HG03432 (cell line): ENCODE measurements at regions not wholly inside any gene's neighbourhood (a gene's known extent, or its start where the extent isn't known, plus 50 kb on each side); places are given as distances from the start of the nearest gene placed in this dataset.

ENCODE experiments used
- ATAC-seq: cut with Tn5 transposase; IDR thresholded peaks from one replicate; pipeline ENCODE4 v1.9.1; 2021; ENCODE audit warnings: mild to moderate bottlenecking, moderate library complexity; ENCODE audit not compliant: unreplicated experiment

DNA sequence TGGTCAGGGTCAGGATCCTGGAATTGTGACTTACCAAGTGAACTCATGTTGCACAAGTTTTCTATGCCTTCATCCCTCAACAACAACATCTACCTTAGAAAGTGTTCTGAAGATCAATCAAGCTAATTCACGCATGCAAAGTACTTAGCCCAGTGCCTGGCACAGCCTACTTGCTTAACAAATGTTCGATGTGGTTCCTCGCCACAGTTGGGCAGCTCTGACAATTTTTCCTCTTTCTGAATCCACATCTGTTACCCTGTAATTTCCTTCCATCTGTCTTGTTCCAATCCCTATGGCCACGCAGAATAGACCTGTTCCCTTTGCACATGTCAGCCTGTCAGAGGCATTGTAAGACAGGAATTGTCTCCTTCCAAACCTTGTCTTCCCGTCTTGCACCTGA, 1415.2 kb downstream of the TBC1D22A start:
- no peak for ATAC-seq

DNA sequence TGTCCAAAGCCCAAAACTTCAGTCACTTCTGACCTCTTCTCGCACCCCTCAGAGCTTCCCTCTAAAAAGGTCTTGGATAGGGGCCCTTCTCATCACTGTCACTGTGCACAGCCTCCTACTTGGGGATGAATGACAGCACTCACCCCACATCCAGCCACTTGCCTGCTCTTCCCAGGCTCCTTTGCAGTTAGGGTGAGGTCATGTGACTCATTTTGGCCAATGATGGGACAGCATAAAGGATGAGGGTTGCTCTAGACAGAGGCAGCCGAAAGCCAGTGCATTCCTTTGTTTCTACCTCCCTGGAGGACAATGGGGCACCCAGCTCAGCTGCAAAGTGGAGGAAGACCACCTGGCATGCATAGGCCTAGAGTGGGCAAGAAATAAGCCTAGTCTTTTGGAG, 1413.3 kb downstream of the TBC1D22A start:
- no peak for ATAC-seq

DNA sequence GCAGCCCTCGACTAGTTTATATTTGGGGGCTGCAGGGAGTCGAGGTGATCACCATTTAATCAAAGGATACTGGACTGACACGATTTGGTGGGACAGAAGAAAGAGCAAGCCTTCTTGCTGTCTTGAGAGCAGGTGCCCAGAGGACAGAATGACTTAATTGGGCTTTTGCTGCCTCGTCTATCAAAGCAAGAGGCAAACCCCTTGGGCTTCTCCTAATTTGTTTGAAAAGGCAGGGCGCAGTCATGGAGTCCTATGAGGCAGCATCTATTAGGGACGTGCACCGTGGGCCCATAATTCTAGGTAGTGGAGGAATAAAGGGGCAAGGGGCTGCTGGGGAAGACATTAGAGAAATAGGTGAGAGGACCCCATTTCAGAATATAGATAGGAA, 1411.3 kb downstream of the TBC1D22A start:
- no peak for ATAC-seq

DNA sequence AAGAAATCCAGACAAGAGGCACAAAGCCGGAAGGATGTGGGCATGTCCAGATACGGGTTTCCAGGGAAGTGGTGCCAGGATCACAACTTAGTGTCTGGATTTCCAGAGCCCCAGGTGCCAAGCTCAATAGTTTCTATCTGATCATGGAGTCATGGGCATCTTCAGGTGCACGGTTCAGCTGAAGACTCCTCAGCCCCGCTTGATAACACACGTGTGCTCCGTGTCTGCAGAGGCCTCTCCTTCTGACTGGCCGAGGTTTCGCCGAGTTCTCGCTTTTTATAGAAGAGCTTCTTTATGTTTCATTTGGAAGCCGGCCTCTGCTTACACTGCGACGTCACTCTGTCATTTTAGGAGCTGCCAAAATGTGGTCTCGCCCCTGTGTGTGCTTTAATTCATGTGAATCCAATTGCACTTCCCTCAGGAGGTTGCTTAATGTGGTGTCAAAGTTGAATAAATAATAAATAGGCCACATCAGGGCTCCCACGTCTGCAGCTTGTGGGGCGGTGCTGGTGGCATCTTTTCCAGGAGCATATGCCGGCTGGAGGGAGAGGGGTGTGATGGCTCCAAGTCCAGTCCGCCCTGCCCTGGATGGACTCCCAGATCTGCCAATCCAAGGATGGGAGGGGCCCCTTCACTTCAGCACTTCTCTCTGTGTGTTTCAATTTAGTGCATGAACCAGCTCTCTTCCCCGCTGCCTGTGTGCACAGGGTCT, 1410.8 kb downstream of the TBC1D22A start:
- no peak for ATAC-seq

DNA sequence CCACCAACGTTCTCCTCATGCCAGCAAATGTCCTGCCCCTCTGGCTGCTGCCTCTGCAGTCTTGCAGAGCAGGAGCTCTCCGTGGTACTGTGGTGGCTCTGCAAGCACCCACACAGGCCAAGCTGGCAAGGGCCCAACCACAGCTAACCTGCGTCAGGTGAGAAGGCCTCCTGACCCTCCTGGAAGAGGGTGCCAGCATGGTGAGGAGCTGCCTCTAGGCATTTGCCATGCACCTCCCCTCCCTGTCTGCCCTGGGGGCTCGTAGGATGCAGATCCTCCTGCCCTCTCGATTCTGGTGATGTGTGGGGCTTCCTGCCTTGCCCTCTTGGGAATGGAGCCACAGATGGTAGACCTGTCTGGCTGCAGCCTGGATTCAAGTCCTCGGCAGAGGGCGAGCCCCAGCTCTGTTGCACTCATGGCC, 1408.8 kb downstream of the TBC1D22A start:
- ATAC-seq, result no peak

DNA sequence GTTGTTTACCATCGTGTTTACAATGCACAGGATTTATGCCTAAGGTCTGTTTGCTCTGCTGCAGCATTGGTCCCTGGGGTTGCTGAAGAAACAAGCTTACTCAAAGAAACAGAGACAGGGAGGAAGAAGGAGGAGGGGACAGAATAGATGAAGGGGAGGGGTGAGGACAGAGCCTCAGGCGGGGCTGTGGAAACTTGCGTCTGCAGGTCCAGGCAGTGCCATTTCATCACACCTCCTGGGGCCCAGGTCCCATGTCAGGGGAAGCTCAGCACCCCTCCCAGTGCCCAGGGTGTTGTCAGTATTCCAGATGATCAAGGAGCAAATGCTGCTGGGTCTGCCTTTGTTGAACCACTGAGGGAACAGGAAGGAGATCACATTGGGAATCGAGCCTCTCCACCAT, 1406.8 kb downstream of the TBC1D22A start:
- ATAC-seq, result no peak

DNA sequence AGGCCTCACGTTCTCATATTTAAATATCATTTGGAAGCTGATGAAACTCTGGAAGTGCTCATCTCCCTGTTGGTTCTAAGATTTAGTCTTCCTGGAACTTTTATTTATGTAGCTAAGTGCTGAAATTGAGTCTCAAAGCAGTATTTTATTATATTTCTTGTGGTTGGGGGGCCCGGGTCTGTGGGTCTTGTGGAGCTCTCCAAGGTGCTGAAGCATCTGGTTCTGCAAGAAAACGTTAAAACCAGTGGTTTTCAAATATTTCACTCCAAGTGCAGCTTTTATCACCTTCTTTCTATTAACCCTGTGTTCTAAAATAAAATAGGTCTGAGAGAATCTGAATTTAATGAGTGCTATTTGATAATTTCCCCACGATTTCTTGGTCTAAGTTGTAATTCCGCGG, 1404.8 kb downstream of the TBC1D22A start:
- ATAC-seq, result no peak

DNA sequence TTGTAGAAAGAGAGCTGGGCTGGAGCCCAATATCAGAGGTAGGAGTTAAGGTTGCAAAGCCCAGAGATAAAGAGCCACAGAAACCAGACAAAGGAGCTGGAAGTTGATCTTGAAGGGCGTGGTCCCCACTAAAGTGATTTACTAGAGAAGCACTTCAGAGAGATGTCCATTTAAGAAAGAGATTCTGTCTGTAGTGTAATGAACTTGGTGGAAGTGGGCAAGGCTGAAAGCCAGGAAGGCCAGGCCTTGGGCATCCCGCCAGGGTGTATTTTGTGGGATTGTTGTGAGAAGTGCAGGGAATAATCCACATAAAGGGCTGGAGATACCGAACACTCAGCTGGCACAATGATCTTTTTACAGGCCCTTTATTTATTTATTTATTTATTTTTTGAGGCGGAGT, 1398.8 kb downstream of the TBC1D22A start:
- no peak for ATAC-seq

DNA sequence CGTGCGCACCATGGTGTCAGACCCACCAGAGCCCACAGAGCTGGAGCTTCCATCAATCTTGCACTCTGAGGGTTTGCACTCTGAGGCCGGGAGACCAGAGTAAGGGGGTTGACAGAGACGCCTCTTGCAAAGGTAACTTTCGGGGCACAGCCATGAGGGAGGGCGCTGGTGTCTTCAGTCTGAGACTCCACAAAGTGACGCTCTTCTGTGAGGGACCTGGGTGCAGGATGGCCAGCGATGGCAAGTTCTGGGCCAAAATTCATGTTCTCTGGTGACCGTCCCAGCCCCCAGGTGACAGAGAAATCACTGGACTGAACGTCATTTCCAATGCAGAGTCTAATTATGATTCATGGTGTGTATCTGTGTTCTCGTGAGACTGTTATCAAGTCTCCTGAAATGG, 1395.2 kb downstream of the TBC1D22A start:
- no peak for ATAC-seq

DNA sequence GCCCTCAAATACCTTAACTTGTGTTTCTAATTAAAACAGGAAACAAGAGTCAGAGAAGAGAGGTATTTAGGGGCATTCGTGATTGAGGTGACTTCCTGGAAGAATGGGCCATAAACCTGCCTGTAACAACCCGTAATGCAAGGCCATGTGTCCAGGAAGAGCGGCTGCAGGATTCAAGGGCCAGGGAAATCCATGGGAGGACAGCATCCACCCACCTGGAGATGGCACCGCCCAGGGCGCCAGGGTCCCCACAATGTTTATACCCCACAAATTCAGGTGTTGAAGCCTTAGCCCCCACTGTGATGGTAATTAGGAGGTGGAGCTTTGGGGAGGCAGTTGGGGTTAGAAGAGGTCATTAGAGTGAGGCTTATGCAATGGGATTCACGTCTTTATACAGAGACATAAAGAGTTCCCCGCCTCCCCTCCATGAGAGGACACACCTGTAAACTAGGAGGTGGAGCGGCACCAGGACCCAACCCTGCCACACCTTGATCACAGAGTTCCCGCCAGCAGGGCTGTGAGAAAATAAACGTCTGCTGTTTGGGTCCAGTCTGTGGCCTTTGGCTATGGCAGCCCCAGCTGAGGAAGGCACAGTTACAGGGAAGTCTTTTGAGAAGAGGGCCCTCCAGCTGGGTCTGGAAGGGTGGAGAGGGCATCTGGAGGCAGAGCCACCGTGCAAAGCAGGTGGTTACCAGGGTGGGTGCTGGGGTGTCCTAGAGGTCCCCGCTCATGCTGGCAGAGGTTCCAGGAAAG, 1394.3 kb downstream of the TBC1D22A start:
- ATAC-seq, result no peak

DNA sequence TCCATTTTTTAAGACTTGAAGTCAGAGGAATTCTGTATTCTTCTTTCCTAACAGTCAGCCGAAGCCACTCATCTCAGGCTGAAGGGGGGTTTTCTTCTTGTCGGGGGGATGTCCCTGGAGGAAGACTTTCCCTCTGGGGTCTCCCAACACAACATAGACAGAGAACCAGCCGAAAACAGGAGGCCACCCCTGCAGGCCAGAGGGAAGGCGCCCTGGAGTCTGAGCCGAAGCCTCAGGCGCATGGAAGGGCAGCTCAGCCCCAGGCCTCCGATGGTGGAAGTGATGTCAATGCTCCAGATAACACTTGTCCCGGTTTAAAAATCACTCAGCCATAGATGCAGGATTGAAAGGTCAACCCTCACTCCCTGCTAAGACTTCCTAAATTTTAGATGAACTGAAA, 1393.0 kb downstream of the TBC1D22A start:
- ATAC-seq, result no peak

DNA sequence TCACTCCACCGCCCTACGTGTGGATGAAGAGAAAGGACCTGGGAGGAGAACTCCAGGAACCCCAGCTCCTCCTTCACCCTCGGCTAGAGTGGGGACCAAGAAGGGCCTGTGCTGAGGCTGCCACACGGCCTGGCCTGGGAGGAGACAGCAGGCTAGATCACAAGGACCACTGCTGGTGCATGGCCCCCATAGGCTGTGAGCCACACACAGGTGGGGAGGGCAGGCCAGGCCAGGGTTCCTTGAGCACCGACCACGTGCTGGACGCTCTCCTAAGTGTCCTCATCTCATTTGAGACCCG, 1392.4 kb downstream of the TBC1D22A start:
- no peak for ATAC-seq

DNA sequence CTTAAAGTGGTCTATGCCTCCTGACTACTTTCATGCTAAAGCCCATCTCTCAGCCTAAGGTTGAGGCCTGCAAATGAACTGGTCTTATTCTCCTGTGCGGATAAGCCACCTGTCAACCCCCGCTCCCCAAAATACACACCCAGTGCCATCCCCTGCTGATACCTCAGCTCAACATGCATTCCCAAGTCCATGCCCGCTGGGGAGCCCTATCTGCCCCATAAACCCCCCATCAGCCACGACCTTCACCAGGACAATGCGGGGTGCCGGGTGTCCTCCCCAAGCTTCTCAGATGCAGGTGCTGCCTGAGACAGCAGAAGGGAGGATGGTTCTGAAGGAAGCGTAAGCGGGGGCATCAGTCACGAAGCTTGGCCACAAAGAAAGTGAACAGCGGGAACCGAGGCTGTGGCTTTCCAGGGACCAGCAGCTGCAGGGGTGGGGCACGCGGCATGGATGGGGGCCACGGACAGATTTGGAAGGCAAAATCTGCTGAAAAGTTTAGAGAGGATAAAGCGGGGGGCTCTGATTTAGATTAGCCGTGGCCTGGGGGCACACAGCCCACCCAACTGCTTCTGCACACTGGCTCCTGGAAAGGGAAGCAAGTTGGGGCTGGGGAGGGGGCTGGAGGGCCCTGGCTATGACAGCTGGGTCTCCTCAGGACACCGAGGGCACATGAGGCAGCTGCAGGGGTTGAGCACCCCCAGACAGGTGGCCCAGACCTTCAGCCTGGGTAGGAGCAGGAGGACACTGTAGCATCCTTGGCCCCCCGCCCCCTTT, 1391.9 kb downstream of the TBC1D22A start:
- ATAC-seq, result no peak

DNA sequence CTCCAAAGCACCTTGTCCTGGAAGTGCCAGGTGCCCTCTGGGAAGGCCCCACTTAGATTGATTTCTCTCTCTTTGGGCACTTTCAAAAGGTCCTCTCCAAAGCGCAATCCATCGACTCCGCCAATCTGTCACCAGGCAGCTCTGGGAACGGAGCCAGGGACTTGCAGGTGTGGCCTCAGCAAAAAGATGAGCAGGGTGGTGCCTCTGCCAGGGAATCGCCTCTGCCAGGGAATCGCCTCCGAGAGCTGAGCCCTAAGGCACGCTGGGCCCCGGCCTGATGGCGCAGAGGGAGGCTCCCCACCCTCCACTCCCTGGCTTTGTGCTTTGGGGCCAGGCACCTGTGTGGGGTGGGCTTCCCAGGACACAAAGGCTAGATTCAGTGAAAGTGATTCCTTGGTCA, 1391.3 kb downstream of the TBC1D22A start:
- no peak for ATAC-seq

DNA sequence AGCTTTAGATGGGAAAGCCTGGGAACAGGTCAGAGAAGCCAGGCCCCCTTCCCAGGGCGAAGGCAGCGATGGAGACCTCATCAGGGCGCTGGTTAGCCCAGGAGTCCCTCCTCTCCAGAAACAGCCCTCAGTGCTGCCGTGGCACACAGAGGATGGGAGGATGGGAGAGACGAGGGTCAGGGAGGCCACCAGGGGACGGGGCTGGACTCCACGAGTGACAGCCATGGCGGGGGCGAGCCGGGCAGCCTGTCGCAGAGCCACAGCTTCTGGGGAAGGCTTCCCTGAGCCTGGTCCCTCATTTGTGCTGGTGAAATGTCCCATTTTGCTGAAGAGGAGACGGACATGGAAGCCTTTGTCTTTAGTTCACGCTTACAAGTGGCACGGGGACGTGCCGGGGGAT, 1390.5 kb downstream of the TBC1D22A start:
- no peak for ATAC-seq

DNA sequence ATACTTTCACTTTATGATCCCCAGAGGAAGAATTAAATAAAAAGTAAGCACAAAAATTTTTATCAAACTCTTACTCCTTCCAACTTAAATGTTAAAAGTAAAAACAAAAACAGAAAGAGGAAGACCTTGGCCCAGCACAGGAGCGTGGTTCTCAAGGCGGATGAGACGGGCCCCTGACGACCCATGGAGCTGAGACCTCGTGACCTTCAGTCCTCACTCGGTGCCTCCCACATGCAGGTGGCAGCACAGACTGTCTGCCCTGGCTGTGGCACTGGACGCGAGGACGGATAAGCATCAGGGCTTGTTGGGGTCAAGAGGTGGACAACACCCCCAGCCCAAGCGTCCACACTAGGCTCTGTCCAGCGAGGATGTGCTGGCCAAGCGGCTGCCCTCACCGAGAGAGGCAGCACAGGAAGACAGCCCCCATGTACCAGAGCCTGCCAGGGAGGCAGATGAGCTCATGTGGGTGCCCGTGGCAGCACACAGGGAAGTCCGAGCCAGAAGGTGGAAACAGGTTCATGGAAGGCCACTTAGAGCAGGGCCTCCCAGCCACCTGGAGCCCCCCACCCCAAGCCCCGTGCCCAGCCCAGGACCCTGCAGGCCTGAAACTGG, 1389.8 kb downstream of the TBC1D22A start:
- ATAC-seq, result no peak

DNA sequence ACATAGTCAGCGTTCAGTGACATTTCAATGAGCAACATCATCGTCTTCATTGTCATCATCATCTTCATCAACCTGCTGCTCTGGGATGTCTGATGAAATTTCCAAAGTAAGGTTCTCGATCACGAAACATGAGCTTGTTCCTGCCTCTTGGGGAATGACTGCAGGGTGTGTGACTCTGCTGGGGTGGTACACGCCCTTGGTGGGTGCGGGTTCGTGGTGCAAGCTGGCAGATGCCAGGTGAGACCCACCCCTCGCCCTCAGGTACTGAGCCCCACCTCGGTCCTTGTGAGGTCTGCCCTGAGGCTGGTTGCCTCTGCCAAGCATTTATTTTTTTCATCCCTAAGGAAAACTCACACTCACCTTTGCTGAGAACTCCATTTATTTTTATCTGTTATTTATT, 1389.2 kb downstream of the TBC1D22A start:
- no peak for ATAC-seq

DNA sequence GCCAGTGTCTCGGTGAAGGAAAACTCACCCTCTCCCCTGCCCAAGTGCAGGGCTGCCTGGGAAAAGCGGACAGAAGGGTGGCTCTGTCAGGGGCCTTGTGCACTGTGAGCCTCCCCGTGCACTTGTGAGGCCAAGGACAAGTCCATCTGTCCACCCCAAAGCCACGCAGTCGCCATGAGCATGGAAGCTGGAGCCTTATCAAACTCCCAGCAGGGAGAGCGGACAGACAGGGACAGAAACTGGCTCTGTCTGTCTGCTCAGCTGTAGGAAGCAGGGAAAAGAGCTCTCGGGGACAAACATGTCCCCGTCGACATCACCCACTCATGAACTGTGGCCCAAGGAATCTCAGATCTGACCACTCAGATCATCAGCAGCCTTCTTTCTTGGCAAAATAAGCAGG, 1385.4 kb downstream of the TBC1D22A start:
- no peak for ATAC-seq

DNA sequence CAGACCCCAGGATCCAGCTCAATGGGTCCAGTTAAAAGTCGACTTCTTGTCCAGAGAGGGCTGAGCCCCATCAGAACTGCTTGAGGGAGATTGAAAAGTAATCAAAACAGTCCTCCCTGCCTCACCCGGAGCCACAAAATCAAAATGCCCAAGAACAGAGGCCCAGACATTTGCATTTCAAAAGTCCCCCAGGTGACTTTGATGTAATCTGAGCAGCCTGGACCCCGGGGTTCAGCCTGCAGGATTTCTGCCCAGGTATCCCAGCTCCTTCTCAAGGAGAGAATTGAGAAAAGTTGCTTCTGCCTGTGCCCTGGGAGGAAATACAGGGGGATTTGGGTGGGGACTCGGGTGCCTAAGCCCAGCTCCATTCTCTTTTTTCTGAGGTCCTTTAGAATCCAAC, 1385.0 kb downstream of the TBC1D22A start:
- no peak for ATAC-seq

DNA sequence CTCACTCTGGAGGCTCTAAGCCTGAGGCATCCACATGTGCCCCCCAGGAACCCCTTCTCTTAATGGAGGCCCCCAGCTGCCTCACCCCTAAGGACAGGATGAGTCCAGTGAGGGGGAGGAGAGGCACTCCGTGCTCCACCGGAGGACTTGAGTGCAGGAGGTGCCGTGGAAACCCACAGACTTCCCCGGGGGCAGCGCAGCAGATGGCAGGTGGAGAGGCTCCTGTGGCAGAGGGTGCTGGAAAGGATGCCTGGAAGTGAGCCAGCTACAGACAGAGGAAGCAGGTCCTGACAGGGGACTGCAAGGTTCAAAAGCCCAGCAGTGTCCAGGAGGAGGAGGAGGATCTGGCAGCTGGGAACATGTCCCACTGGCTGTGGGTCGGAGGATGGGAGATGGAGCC, 1384.0 kb downstream of the TBC1D22A start:
- ATAC-seq, result no peak

DNA sequence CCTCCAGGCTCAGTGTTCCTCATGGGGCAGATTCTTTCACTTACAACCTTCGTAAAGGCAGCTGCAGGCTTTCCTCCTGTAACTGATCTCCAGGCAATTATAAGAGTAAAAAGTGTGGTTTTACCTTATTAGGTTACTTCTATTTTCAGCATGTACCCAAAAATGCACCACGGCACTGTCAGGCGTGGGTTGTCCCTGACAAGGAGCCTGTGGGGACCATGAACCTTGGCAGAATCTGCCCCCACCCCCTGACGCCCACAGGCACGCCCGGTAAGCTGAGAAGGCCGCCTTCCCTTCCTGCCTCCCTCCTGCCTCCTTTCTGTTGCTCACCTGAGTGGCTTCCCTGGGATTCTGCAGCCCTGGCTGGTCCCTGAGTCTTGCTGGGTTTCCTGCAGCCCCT, 1383.3 kb downstream of the TBC1D22A start:
- no peak for ATAC-seq

DNA sequence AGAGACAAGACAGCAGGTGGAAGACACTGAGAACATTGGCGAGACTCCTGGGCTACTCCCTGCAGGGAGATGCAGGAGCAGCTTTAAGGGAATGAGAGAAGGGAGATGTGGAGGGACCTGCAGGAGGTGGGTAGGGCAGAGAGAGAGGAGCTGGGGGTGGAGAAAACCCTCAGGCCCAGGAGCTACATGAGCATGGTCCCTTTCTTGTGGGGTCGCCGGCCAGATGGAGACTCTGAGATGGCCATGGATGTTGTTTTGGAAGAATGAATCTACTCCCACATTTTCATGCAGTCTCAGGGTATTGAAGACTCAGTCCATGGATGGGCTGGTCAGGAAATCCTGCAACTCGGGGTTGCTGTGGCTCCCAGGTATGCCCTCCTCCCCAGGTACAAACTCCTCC, 1381.9 kb downstream of the TBC1D22A start:
- no peak for ATAC-seq
